ENCODE measurements at regions not wholly inside any gene's neighbourhood (a gene's known extent, or its start where the extent isn't known, plus 50 kb on each side); places are given as distances from the start of the nearest gene placed in this dataset.

DNA sequence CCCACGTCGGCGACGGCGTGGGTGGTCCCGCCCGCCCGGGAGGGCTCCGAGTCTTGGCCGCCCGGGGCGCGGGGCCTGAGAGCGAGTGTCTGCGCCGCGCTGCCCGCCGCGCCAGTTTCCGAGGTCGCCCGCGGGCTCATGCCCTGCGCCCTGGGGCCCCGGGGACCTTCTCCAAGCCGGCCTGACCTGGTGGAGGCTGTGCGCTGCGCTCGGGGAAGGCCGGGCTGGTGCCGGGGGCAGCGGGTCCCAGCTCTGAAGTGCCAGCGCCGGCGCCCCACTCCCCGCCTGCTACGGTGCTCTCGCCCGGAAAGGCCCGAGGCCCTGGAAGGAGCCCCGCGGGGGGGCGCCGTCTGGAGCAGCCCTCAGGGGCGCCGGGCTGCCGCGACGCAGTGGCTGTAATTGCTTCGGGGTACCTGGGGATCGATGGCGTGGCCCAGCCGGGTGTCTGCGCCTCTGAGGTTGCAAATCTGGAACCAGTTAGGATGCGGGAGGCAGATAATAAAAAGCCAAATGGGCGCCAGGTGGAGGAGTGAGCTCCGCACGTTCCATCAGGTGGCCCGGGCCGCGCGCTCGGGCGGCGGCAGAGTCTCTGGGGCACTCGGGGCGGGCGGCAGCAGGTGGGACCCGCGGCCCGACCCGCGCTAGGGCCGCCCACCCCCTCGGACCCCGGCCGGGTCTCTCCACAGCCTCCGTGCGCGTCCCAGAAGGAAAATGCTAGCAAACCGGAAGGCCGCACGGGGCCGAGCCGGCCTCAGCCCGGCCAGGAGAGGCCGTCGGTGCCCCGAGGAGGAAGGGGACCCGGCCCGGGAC, 102.3 kb upstream of the DIO3 start:
- TF ChIP-seq, protein P1, sequence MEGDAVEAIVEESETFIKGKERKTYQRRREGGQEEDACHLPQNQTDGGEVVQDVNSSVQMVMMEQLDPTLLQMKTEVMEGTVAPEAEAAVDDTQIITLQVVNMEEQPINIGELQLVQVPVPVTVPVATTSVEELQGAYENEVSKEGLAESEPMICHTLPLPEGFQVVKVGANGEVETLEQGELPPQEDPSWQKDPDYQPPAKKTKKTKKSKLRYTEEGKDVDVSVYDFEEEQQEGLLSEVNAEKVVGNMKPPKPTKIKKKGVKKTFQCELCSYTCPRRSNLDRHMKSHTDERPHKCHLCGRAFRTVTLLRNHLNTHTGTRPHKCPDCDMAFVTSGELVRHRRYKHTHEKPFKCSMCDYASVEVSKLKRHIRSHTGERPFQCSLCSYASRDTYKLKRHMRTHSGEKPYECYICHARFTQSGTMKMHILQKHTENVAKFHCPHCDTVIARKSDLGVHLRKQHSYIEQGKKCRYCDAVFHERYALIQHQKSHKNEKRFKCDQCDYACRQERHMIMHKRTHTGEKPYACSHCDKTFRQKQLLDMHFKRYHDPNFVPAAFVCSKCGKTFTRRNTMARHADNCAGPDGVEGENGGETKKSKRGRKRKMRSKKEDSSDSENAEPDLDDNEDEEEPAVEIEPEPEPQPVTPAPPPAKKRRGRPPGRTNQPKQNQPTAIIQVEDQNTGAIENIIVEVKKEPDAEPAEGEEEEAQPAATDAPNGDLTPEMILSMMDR (conservative IDR thresholded peaks at IDR 0.05; ENCODE audit: low read depth, low read length): no peak
- peak; percentile 87 for TF ChIP-seq EZH2 (IDR thresholded peaks at IDR 0.05; ENCODE audit: borderline replicate concordance, low read depth, low read length, poor library complexity, severe bottlenecking)

Data from A673 (cell line).